HepG2 (cell line): ENCODE measurements at regions not wholly inside any gene's neighbourhood (a gene's known extent, or its start where the extent isn't known, plus 50 kb on each side); places are given as distances from the start of the nearest gene placed in this dataset.

ENCODE experiments used
- ATAC-seq: fragments of 200-7000 bp; cut with Tn5 transposase; 3 replicates; pipeline ENCODE4 v1.9.1; 2020; ENCODE audit warnings: mild to moderate bottlenecking, moderate library complexity
- BruUV-seq: library from RNA; stranded (reverse); fragments of 400-500 nt; replicated peaks from 2 replicates; lab custom pipeline; 2021; lab: Mats Ljungman, UMichigan
- CTCF ChIA-PET: fragments of 300-600 bp; formaldehyde crosslinking; extraction: SDS; loops from one replicate; lab custom pipeline; 2021; ENCODE audit warnings: low total read pairs, inconsistent platforms, low intra/inter-chr PET ratio; lab: Yijun Ruan, JAX
- POLR2A ChIA-PET: fragments of 350-600 bp; sonication (Branson Sonifier 250); formaldehyde crosslinking; loops from one replicate; lab custom pipeline; 2020; ENCODE audit warnings: antibody characterized with exemption, inconsistent platforms; lab: Yijun Ruan, JAX
- DNase-seq: peaks from one replicate; pipeline ENCODE4 v3.0.0-alpha.2; 2015; ENCODE audit warnings: low spot score
- FAIRE-seq: peaks from 3 replicates; lab custom pipeline; 2011; peaks lifted over from hg19 to GRCh38; lab: Jason Lieb, UNC
- H2AFZ ChIP-seq: one replicate; pipeline ENCODE4 v1.6.1; 2011; ENCODE audit warnings: low read length, inconsistent platforms
- H3K27ac ChIP-seq: fragments of 300-600 bp; 3 replicates; pipeline ENCODE4 v1.8.0; 2011; ENCODE audit warnings: mixed run types, mild to moderate bottlenecking, mixed read lengths, low read length, inconsistent platforms; ENCODE audit not compliant: insufficient read depth; ENCODE audit errors: extremely low read length
- H3K27me3 ChIP-seq, 2 experiments: fragments of 200-600 bp in 1 of 2; 2 replicates in 1 of 2; 3 replicates in 1 of 2; pipeline versions ENCODE4 v1.6.0 to v1.8.0; 2011; ENCODE audit warnings: low read length in 2 of 2, mild to moderate bottlenecking in 2 of 2, moderate library complexity in 2 of 2, inconsistent platforms in 1 of 2; ENCODE audit not compliant: insufficient read depth in 2 of 2, control insufficient read depth in 1 of 2
- H3K36me3 ChIP-seq, 2 experiments: fragments of 200-600 bp in 1 of 2; replicated peaks in 1 of 2; 2 replicates in 1 of 2; 3 replicates in 1 of 2; pipeline versions ENCODE4 v1.5.1 to v1.8.0; 2011; ENCODE audit warnings: low read length in 2 of 2, inconsistent platforms in 1 of 2; ENCODE audit not compliant: insufficient read depth in 2 of 2, control insufficient read depth in 1 of 2
- H3K4me1 ChIP-seq: 2 replicates; pipeline ENCODE4 v1.5.1; 2012; ENCODE audit warnings: low read length, inconsistent platforms; ENCODE audit not compliant: insufficient read depth
- H3K4me2 ChIP-seq: 2 replicates; pipeline ENCODE4 v1.6.0; 2011; ENCODE audit warnings: low read depth, low read length, inconsistent platforms
- H3K4me3 ChIP-seq, 3 experiments: fragments of 200-600 bp in 1 of 3; sonication (generic), shearing (Covaris generic) in 1 of 3; replicated peaks in 1 of 3; 2 replicates each; pipeline ENCODE4 v1.5.1; 2011 to 2016; ENCODE audit warnings: low read length in 3 of 3, inconsistent platforms in 2 of 3, low read depth in 2 of 3, mild to moderate bottlenecking in 2 of 3, control low read depth in 1 of 3, mixed read lengths in 1 of 3; ENCODE audit not compliant: insufficient read depth in 1 of 3
- H3K79me2 ChIP-seq: one replicate; pipeline ENCODE4 v1.6.1; 2011; ENCODE audit warnings: low read length, inconsistent platforms; ENCODE audit not compliant: insufficient read depth
- H3K9ac ChIP-seq: 2 replicates; pipeline ENCODE4 v1.6.0; 2011; ENCODE audit warnings: mild to moderate bottlenecking, low read depth, low read length, inconsistent platforms; ENCODE audit not compliant: insufficient read depth
- H3K9me3 ChIP-seq: 2 replicates; pipeline ENCODE4 v1.5.1; 2012; ENCODE audit warnings: mild to moderate bottlenecking, low read length
- H4K20me1 ChIP-seq: 2 replicates; pipeline ENCODE4 v1.6.0; 2011; ENCODE audit warnings: inconsistent platforms, mild to moderate bottlenecking, low read length, moderate library complexity; ENCODE audit not compliant: insufficient read depth
- CBFB ChIP-seq: sonication (generic); formaldehyde crosslinking; IDR thresholded peaks from 2 replicates; pipeline ENCODE4 v1.4.0; 2020; ENCODE audit warnings: missing genetic modification reagents
- CCDC6 ChIP-seq: sonication (generic); formaldehyde crosslinking; IDR thresholded peaks from 2 replicates; pipeline ENCODE4 v1.8.1; 2022; ENCODE audit warnings: mild to moderate bottlenecking, missing genetic modification reagents, moderate library complexity
- FOXO1 ChIP-seq: sonication (generic); formaldehyde crosslinking; IDR thresholded peaks from 2 replicates; pipeline ENCODE4 v1.4.0; 2020; ENCODE audit warnings: missing genetic modification reagents
- MED13 ChIP-seq: sonication (generic); formaldehyde crosslinking; IDR thresholded peaks from 2 replicates; pipeline ENCODE4 v1.5.0; 2020; ENCODE audit warnings: missing genetic modification reagents
- NAIF1 ChIP-seq: sonication (generic); formaldehyde crosslinking; IDR thresholded peaks from 2 replicates; pipeline ENCODE4 v1.5.0; 2020; ENCODE audit warnings: mild to moderate bottlenecking, missing genetic modification reagents, borderline replicate concordance
- SSRP1 ChIP-seq: IDR thresholded peaks from 2 replicates; pipeline ENCODE4 v1.6.1; 2016; ENCODE audit warnings: control low read depth
- ZNF780A ChIP-seq: sonication (generic); formaldehyde crosslinking; IDR thresholded peaks from 2 replicates; pipeline ENCODE4 v1.8.0; 2022; ENCODE audit warnings: mild to moderate bottlenecking, missing genetic modification reagents, moderate library complexity
- WGBS: methylation state at CpG from one replicate; pipeline ENCODE4 v1.1.6; 2017; ENCODE audit warnings: low lambda C conversion rate; 5-methylcytosine and 5-hydroxymethylcytosine counted together
- in situ Hi-C: cut with HindIII; loops from 2 replicates; pipeline ENCODE4 v1.10.0; 2017; ENCODE audit warnings: low pct_unique_long_range_greater_than_20kb; ENCODE audit not compliant: extremely low pct_ligation_motif_present
- intact Hi-C: fragments of 100-400 bp; cut with micrococcal nuclease; formaldehyde crosslinking; loops from one replicate; pipeline ENCODE4 v1.10.0; 2022; ENCODE audit not compliant: unreplicated experiment
- TF ChIP-seq, protein P1 (sequence below): sonication (generic); IDR thresholded peaks from 2 replicates; pipeline ENCODE4 v1.6.1; 2016; ENCODE audit warnings: low read depth, borderline replicate concordance
- TF ChIP-seq, protein P2 (sequence below): sonication (generic); formaldehyde crosslinking; IDR thresholded peaks from 2 replicates; pipeline ENCODE4 v1.4.0; 2020; ENCODE audit warnings: mild to moderate bottlenecking, missing genetic modification reagents

DNA sequence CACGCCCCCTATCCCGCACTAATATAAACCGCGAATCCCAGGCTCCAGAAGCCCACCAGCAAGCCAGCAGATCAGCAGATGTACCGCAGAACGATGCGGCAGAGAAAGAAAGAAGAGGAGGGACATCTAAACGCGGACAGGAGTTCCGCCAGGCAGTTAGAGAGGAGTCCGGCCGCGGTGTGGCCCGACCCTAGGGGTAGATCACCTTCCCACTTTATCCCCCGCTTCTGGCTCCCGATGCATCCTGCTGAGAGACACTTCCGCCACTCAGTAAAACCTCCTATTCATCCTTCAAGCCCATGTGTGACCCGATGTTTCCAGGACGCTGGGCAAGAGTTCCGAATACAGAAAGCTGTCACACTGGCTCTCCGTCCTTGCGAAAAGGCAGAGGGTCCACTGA lies 1046.8 kb downstream of the SLITRK5 start:
- no peaks in the 10 kb centered on the region; the same call in 1 of the 2 replicates for H3K9me3 ChIP-seq
- POLR2A ChIA-PET: no interaction called here
- CTCF ChIA-PET: no interaction called here
- in situ Hi-C loops: no loop called here
- no peak overlapping the region for H3K4me2 ChIP-seq
- H4K20me1 ChIP-seq: no peaks in the 10 kb centered on the region
- WGBS: 63% methylated on average over 20 of the region's 22 CpGs
- H3K27ac ChIP-seq: no peak overlapping the region
- FAIRE-seq: no peak
- no peaks in the 10 kb centered on the region for H3K79me2 ChIP-seq
- no peak overlapping the region for H3K9ac ChIP-seq
- H2AFZ ChIP-seq: no peak overlapping the region
- BruUV-seq: no TSS peak
- ATAC-seq: no peak
- DNase-seq: no peak
- H3K36me3 ChIP-seq: no peaks in the 10 kb centered on the region
- intact Hi-C loops: no loop called here
- H3K4me1 ChIP-seq: no peaks in the 10 kb centered on the region
- no peak overlapping the region for H3K4me3 ChIP-seq
- TF ChIP-seq, protein P1, sequence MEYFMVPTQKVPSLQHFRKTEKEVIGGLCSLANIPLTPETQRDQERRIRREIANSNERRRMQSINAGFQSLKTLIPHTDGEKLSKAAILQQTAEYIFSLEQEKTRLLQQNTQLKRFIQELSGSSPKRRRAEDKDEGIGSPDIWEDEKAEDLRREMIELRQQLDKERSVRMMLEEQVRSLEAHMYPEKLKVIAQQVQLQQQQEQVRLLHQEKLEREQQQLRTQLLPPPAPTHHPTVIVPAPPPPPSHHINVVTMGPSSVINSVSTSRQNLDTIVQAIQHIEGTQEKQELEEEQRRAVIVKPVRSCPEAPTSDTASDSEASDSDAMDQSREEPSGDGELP: no peak
- TF ChIP-seq, protein P2, sequence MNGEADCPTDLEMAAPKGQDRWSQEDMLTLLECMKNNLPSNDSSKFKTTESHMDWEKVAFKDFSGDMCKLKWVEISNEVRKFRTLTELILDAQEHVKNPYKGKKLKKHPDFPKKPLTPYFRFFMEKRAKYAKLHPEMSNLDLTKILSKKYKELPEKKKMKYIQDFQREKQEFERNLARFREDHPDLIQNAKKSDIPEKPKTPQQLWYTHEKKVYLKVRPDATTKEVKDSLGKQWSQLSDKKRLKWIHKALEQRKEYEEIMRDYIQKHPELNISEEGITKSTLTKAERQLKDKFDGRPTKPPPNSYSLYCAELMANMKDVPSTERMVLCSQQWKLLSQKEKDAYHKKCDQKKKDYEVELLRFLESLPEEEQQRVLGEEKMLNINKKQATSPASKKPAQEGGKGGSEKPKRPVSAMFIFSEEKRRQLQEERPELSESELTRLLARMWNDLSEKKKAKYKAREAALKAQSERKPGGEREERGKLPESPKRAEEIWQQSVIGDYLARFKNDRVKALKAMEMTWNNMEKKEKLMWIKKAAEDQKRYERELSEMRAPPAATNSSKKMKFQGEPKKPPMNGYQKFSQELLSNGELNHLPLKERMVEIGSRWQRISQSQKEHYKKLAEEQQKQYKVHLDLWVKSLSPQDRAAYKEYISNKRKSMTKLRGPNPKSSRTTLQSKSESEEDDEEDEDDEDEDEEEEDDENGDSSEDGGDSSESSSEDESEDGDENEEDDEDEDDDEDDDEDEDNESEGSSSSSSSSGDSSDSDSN: no peak
- no peak for TF ChIP-seq ZNF780A (CRISPR knock-in tag)
- TF ChIP-seq CCDC6: no peak
- no peak for TF ChIP-seq NAIF1 (CRISPR knock-in tag)
- no peak for TF ChIP-seq MED13 (CRISPR knock-in tag)
- TF ChIP-seq CBFB (CRISPR knock-in tag): no peak
- no peak for TF ChIP-seq SSRP1 (CRISPR knock-in tag)
- no peak for TF ChIP-seq FOXO1 (CRISPR knock-in tag)
- TF ChIP-seq, all 625 proteins: peak for 0
- no peaks in the 10 kb centered on the region for H3K27me3 ChIP-seq
